ENCODE measurements at regions not wholly inside any gene's neighbourhood (a gene's known extent, or its start where the extent isn't known, plus 50 kb on each side); places are given as distances from the start of the nearest gene placed in this dataset.

DNA sequence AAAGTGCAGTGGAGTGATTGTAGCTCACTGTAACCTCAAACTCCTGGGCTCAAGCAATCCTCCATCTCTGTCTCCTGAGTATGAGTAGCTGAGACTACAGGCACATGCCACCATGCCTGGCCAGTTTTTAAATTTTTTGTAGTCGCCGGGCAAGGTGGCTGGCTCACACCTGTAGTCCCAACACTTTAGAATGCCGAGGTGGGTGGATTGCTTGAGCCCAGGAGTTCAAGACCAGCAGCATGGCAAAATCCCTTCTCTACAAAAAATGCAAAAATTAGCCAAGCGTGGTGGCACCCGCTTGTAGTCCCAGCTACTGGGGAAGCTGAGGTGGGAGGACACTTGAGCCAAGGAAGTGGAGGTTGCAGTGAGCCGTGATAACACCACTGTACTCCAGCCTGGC lies 219.5 kb downstream of the KLHL28 start:
- no peak for TF ChIP-seq CTCF (conservative IDR thresholded peaks at IDR 0.05; ENCODE audit: low read length)
- TF ChIP-seq EZH2phosphoT487 (IDR thresholded peaks at IDR 0.05; ENCODE audit: borderline replicate concordance, low read depth, low read length), result no peak

All from OCI-LY7 (cell line).